A549 (cell line): ENCODE measurements at regions not wholly inside any gene's neighbourhood (a gene's known extent, or its start where the extent isn't known, plus 50 kb on each side); places are given as distances from the start of the nearest gene placed in this dataset.

ENCODE experiments used
- ATAC-seq, 2 experiments: fragments of 200-7000 bp in 1 of 2; fragments of >200 bp in 1 of 2; cut with Nextera tagmentation in 1 of 2; cut with Tn5 transposase in 1 of 2; 3 replicates each; pipeline versions ENCODE4 v1.8.0 to v1.9.1; 2018 to 2020; ENCODE audit warnings: mild to moderate bottlenecking in 1 of 2, moderate library complexity in 1 of 2
- CTCF ChIA-PET: fragments of 300-600 bp; sonication (Branson Sonifier 250); formaldehyde crosslinking; extraction: SDS; loops from one replicate; lab custom pipeline; 2021; ENCODE audit warnings: antibody characterized with exemption, inconsistent platforms; lab: Yijun Ruan, JAX
- POLR2A ChIA-PET: fragments of 350-600 bp; formaldehyde crosslinking; extraction: SDS; loops from one replicate; lab custom pipeline; 2021; ENCODE audit warnings: antibody characterized with exemption, inconsistent platforms; lab: Yijun Ruan, JAX
- DNase-seq, 2 experiments: peaks; one replicate each; pipeline versions ENCODE4 v3.0.0 to v3.0.0-alpha.2; 2011 to 2016; ENCODE audit warnings: low read depth in 1 of 2, low spot score in 1 of 2
- FAIRE-seq: peaks from 2 replicates; lab custom pipeline; 2011; peaks lifted over from hg19 to GRCh38; lab: Jason Lieb, UNC
- H3K27ac ChIP-seq, 2 experiments: fragments of >200 bp; sonication (Bioruptor Twin); formaldehyde crosslinking; 3 replicates each; pipeline ENCODE4 v1.5.1; 2016 to 2017
- H3K4me1 ChIP-seq: fragments of >200 bp; sonication (Bioruptor Twin); formaldehyde crosslinking; 3 replicates; pipeline ENCODE4 v1.6.1; 2016
- H3K4me2 ChIP-seq: fragments of >200 bp; sonication (Bioruptor Twin); formaldehyde crosslinking; 3 replicates; pipeline ENCODE4 v1.6.1; 2016
- H3K4me3 ChIP-seq: fragments of >200 bp; sonication (Bioruptor Twin); formaldehyde crosslinking; 3 replicates; pipeline ENCODE4 v1.5.1; 2016
- H3K9me3 ChIP-seq: fragments of >200 bp; sonication (Bioruptor Twin); formaldehyde crosslinking; 3 replicates; pipeline ENCODE4 v1.6.1; 2016
- ATOH8 ChIP-seq: fragments of 250-450 bp; sonication (Bioruptor Pico); IDR thresholded peaks from 2 replicates; pipeline ENCODE4 v1.5.0; 2020; ENCODE audit warnings: low read depth, mild to moderate bottlenecking, moderate library complexity
- BCL3 ChIP-seq: fragments of >200 bp; sonication (Bioruptor Twin); formaldehyde crosslinking; IDR thresholded peaks from 3 replicates; pipeline ENCODE4 v1.6.1; 2016
- CBX8 ChIP-seq: fragments of 200-600 bp; sonication (generic); IDR thresholded peaks from 2 replicates; pipeline ENCODE4 v1.6.1; 2016
- CEBPB ChIP-seq, 2 experiments: fragments of >200 bp in 1 of 2; sonication (Bioruptor Twin) in 1 of 2; formaldehyde crosslinking in 1 of 2; IDR thresholded peaks; 2 replicates each; pipeline ENCODE4 v1.6.1; 2012 to 2016
- CHD4 ChIP-seq: fragments of 200-600 bp; sonication (generic); IDR thresholded peaks from 2 replicates; pipeline ENCODE4 v1.6.1; 2016; ENCODE audit warnings: antibody characterized with exemption, mild to moderate bottlenecking, borderline replicate concordance
- E2F6 ChIP-seq: IDR thresholded peaks from 2 replicates; pipeline ENCODE4 v1.6.1; 2012; ENCODE audit warnings: low read depth, borderline replicate concordance
- EHF ChIP-seq: fragments of 250-450 bp; sonication (Bioruptor Pico); IDR thresholded peaks from 2 replicates; pipeline ENCODE4 v1.5.0; 2020; ENCODE audit warnings: mild to moderate bottlenecking
- ELK1 ChIP-seq: fragments of 150-350 bp; IDR thresholded peaks from 2 replicates; pipeline ENCODE4 v1.6.1; 2014; ENCODE audit warnings: low read depth, mild to moderate bottlenecking, low read length
- EP300 ChIP-seq, 2 experiments: fragments of >200 bp; sonication (Bioruptor Twin); formaldehyde crosslinking; IDR thresholded peaks; 2 replicates in 1 of 2; 3 replicates in 1 of 2; pipeline ENCODE4 v1.6.1; 2016 to 2017
- ESRRA ChIP-seq: fragments of 150-350 bp; IDR thresholded peaks from 2 replicates; pipeline ENCODE4 v1.6.1; 2014; ENCODE audit warnings: mild to moderate bottlenecking, low read length, borderline replicate concordance
- FOSB ChIP-seq: fragments of 250-450 bp; sonication (Bioruptor Pico); IDR thresholded peaks from 2 replicates; pipeline ENCODE4 v1.5.0; 2020; ENCODE audit warnings: mild to moderate bottlenecking, moderate library complexity
- FOXS1 ChIP-seq: fragments of 250-450 bp; sonication (Bioruptor Pico); IDR thresholded peaks from 2 replicates; pipeline ENCODE4 v1.5.0; 2020; ENCODE audit warnings: mild to moderate bottlenecking, moderate library complexity
- HDAC2 ChIP-seq: fragments of 200-600 bp; sonication (generic); IDR thresholded peaks from 2 replicates; pipeline ENCODE4 v1.6.1; 2016
- HOXA7 ChIP-seq: fragments of 250-450 bp; sonication (Bioruptor Pico); IDR thresholded peaks from 2 replicates; pipeline ENCODE4 v1.5.0; 2020; ENCODE audit warnings: mild to moderate bottlenecking, moderate library complexity
- HOXB13 ChIP-seq: fragments of 250-450 bp; sonication (Bioruptor Pico); IDR thresholded peaks from 2 replicates; pipeline ENCODE4 v1.5.0; 2020; ENCODE audit warnings: low read depth, mild to moderate bottlenecking, moderate library complexity
- HOXB5 ChIP-seq: fragments of 250-450 bp; sonication (Bioruptor Pico); IDR thresholded peaks from 2 replicates; pipeline ENCODE4 v1.5.0; 2020; ENCODE audit warnings: mild to moderate bottlenecking, moderate library complexity
- JUNB ChIP-seq: fragments of >200 bp; sonication (Bioruptor Twin); formaldehyde crosslinking; IDR thresholded peaks from 2 replicates; pipeline ENCODE4 v1.6.1; 2016
- NFE2L2 ChIP-seq: fragments of 150-350 bp; conservative IDR thresholded peaks from 2 replicates; pipeline ENCODE4 v1.6.1; 2014; ENCODE audit warnings: low read length
- NPAS2 ChIP-seq: fragments of 250-450 bp; sonication (Bioruptor Pico); IDR thresholded peaks from 2 replicates; pipeline ENCODE4 v1.8.0; 2022; ENCODE audit warnings: mild to moderate bottlenecking, moderate library complexity, borderline replicate concordance
- RAD21 ChIP-seq, 2 experiments: fragments of >200 bp in 1 of 2; sonication (Bioruptor Twin) in 1 of 2; formaldehyde crosslinking in 1 of 2; IDR thresholded peaks in 1 of 2; conservative IDR thresholded peaks in 1 of 2; 2 replicates in 1 of 2; 3 replicates in 1 of 2; pipeline ENCODE4 v1.6.1; 2012 to 2018; ENCODE audit warnings: inconsistent platforms in 1 of 2
- RARB ChIP-seq: fragments of 250-450 bp; sonication (Bioruptor Pico); IDR thresholded peaks from 2 replicates; pipeline ENCODE4 v1.8.0; 2021; ENCODE audit warnings: mild to moderate bottlenecking, moderate library complexity
- RFX5 ChIP-seq: fragments of 450-650 bp; IDR thresholded peaks from 2 replicates; pipeline ENCODE4 v1.7.1; 2014; ENCODE audit warnings: antibody characterized with exemption, mild to moderate bottlenecking, moderate library complexity
- RNF2 ChIP-seq: fragments of 200-600 bp; sonication (generic); IDR thresholded peaks from 2 replicates; pipeline ENCODE4 v1.6.1; 2016; ENCODE audit warnings: low read depth, mild to moderate bottlenecking, antibody characterized with exemption, moderate library complexity, borderline replicate concordance
- SREBF2 ChIP-seq: fragments of 450-650 bp; IDR thresholded peaks from 2 replicates; pipeline ENCODE4 v1.6.1; 2014; ENCODE audit warnings: mild to moderate bottlenecking, moderate library complexity
- TFCP2L1 ChIP-seq: fragments of 250-450 bp; sonication (Bioruptor Pico); IDR thresholded peaks from 2 replicates; pipeline ENCODE4 v1.5.0; 2021; ENCODE audit warnings: mild to moderate bottlenecking
- TP53 ChIP-seq: fragments of 250-450 bp; sonication (Bioruptor Pico); IDR thresholded peaks from 2 replicates; pipeline ENCODE4 v1.5.0; 2021; ENCODE audit warnings: mild to moderate bottlenecking, moderate library complexity
- USF2 ChIP-seq: fragments of 450-650 bp; IDR thresholded peaks from 2 replicates; pipeline ENCODE4 v1.6.1; 2014; ENCODE audit warnings: antibody characterized with exemption
- ZFP36 ChIP-seq: fragments of 450-650 bp; IDR thresholded peaks from 2 replicates; pipeline ENCODE4 v1.6.1; 2014; ENCODE audit warnings: borderline replicate concordance; ENCODE audit not compliant: partially characterized antibody
- WGBS: methylation state at CpG from one replicate; pipeline ENCODE4 v1.1.6; 2017; ENCODE audit errors: missing lambda C conversion rate; 5-methylcytosine and 5-hydroxymethylcytosine counted together

GRCh38 chr4:13893211-13893610 lies 265.7 kb upstream of the BOD1L1 start:
- H3K9me3 ChIP-seq = peaks cover 50% of the 10 kb centered on the region
- peak overlapping the region; percentile 78 for H3K4me2 ChIP-seq
- WGBS = 100% methylated on average over 3 of the region's 3 CpGs
- ChIA-PET CTCF (interaction anchor here (1.0 kb wide), 1 partner anchor 12 kb away, joined by 3 read pairs; no protein-coding TSS in a partner anchor), POLR2A (interaction anchor here (0.8 kb wide), 1 partner anchor 270 kb away, joined by 3 read pairs; no protein-coding TSS in a partner anchor)
- DNase-seq (no peak), FAIRE-seq (no peak), ATAC-seq (no peak)
- no peak overlapping the region for H3K4me3 ChIP-seq
- H3K4me1 ChIP-seq = peaks cover 38% of the 10 kb centered on the region
- peak overlapping the region; percentile 95 to 99 for H3K27ac ChIP-seq
- TF ChIP-seq USF2 = no peak
- no peak for TF ChIP-seq CBX8
- no peak for TF ChIP-seq RFX5
- TF ChIP-seq RARB = no peak
- no peak for TF ChIP-seq EHF (CRISPR knock-in tag)
- no peak for TF ChIP-seq TFCP2L1 (CRISPR knock-in tag)
- TF ChIP-seq FOXS1 (CRISPR knock-in tag) = no peak
- TF ChIP-seq HOXA7 = no peak
- no peak for TF ChIP-seq ATOH8 (CRISPR knock-in tag)
- TF ChIP-seq HOXB13 (CRISPR knock-in tag) = no peak
- no peak for TF ChIP-seq CHD4
- TF ChIP-seq HOXB5 (CRISPR knock-in tag) = no peak
- no peak for TF ChIP-seq ESRRA

GRCh38 chr4:13893987-13894386 lies 266.5 kb upstream of the BOD1L1 start:
- DNase-seq (no peak), ATAC-seq (no peak), FAIRE-seq (no peak)
- H3K4me3 ChIP-seq = no peak overlapping the region
- peak overlapping the region; percentile 95 to 99 for H3K27ac ChIP-seq
- POLR2A ChIA-PET = interaction anchor here (0.6 kb wide), 1 partner anchor 70 kb away, joined by 3 read pairs; no protein-coding TSS in a partner anchor
- WGBS = 96% methylated on average over 2 of the region's 2 CpGs
- H3K9me3 ChIP-seq = peaks cover 52% of the 10 kb centered on the region
- CTCF ChIA-PET = no interaction called here
- TF ChIP-seq ZFP36 (no peak), HOXB13 (CRISPR knock-in tag) (no peak), E2F6 (no peak), CEBPB (IDR thresholded peaks at IDR 0.05) (no peak), RARB (no peak), NFE2L2 (no peak), BCL3 (no peak), FOSB (no peak), TP53 (CRISPR knock-in tag) (no peak), NPAS2 (no peak), JUNB (no peak), EP300 (IDR thresholded peaks at IDR 0.05) (no peak), RNF2 (no peak), SREBF2 (no peak), ELK1 (no peak), RAD21 (conservative IDR thresholded peaks at IDR 0.05 in 1 of 2, IDR thresholded peaks at IDR 0.05 in 1 of 2) (no peak), HDAC2 (no peak), RFX5 (no peak)
- peaks cover 33% of the 10 kb centered on the region for H3K4me1 ChIP-seq
- H3K4me2 ChIP-seq = peak overlapping the region; percentile 78; the same call in 1 of the 3 replicates
